HCT116 (cell line): ENCODE measurements at regions not wholly inside any gene's neighbourhood (a gene's known extent, or its start where the extent isn't known, plus 50 kb on each side); places are given as distances from the start of the nearest gene placed in this dataset.

Experiments used
- ATAC-seq: fragments of 200-7000 bp; cut with Tn5 transposase; 2 replicates; pipeline ENCODE4 v1.9.1; 2020; ENCODE audit warnings: mild to moderate bottlenecking, moderate library complexity
- BruUV-seq: library from RNA; stranded (reverse); fragments of 400-500 nt; replicated peaks from 2 replicates; lab custom pipeline; 2021; lab: Mats Ljungman, UMichigan
- CTCF ChIA-PET: fragments of 300-600 bp; sonication (Branson Sonifier 250); formaldehyde crosslinking; loops from one replicate; lab custom pipeline; 2021; ENCODE audit warnings: antibody characterized with exemption; lab: Charles Lee
- POLR2A ChIA-PET: fragments of 300-600, 350-600 bp; sonication (Branson Sonifier 250); formaldehyde crosslinking; loops from one replicate; lab custom pipeline; 2021; ENCODE audit warnings: antibody characterized with exemption; lab: Charles Lee
- RAD21 ChIA-PET, 2 experiments: fragments of 300-600 bp; sonication (Branson Sonifier 250); formaldehyde crosslinking; loops; one replicate each; lab custom pipeline; 2023; ENCODE audit warnings: low total read pairs in 2 of 2; ENCODE audit not compliant: uncharacterized antibody in 2 of 2, unreplicated experiment in 2 of 2, low non-redundant PET in 1 of 2; lab: Charles Lee
- DNase-seq: peaks from one replicate; pipeline ENCODE4 v3.0.0-alpha.2; 2010; ENCODE audit warnings: low read depth, low spot score
- H2AFZ ChIP-seq: fragments of 200-600 bp; shearing (Covaris generic), sonication (generic); 2 replicates; pipeline ENCODE4 v1.6.1; 2017; ENCODE audit warnings: low read depth, mixed run types, mixed read lengths, antibody characterized with exemption, low read length; ENCODE audit not compliant: poor library complexity, severe bottlenecking
- H3K27ac ChIP-seq: 2 replicates; pipeline ENCODE4 v1.5.1; 2012; ENCODE audit warnings: low read depth, low read length
- H3K27me3 ChIP-seq: fragments of 200-600 bp; sonication (generic); 2 replicates; pipeline ENCODE4 v1.6.1; 2016; ENCODE audit warnings: mixed run types, low read length, mixed read lengths; ENCODE audit not compliant: insufficient read depth
- H3K36me3 ChIP-seq, 2 experiments: fragments of 200-500 bp in 1 of 2; fragments of 200-600 bp in 1 of 2; sonication (Bioruptor generic) in 1 of 2; sonication (generic) in 1 of 2; 2 replicates each; pipeline versions ENCODE4 v1.5.1 to v1.6.1; 2014 to 2016; ENCODE audit warnings: low read length in 2 of 2, inconsistent platforms in 1 of 2, mixed read lengths in 1 of 2, mixed run types in 1 of 2; ENCODE audit not compliant: insufficient read depth in 2 of 2, control insufficient read depth in 1 of 2
- H3K4me1 ChIP-seq, 2 experiments: fragments of 200-600 bp in 1 of 2; sonication (generic) in 1 of 2; 2 replicates each; pipeline versions ENCODE4 v1.5.1 to v1.6.1; 2012 to 2017; ENCODE audit warnings: low read length in 2 of 2, inconsistent platforms in 1 of 2, mild to moderate bottlenecking in 1 of 2, mixed read lengths in 1 of 2, mixed run types in 1 of 2, moderate library complexity in 1 of 2; ENCODE audit not compliant: insufficient read depth in 2 of 2, control insufficient read depth in 1 of 2
- H3K4me2 ChIP-seq: fragments of 200-600 bp; sonication (generic); 2 replicates; pipeline ENCODE4 v1.6.1; 2017; ENCODE audit warnings: mixed run types, low read length, mixed read lengths
- H3K4me3 ChIP-seq, 2 experiments: fragments of 200-600 bp in 1 of 2; sonication (generic) in 1 of 2; replicated peaks in 1 of 2; 2 replicates each; pipeline ENCODE4 v1.5.1; 2011 to 2016; ENCODE audit warnings: low read length in 2 of 2, control low read depth in 1 of 2, low read depth in 1 of 2, mild to moderate bottlenecking in 1 of 2, mixed read lengths in 1 of 2, mixed run types in 1 of 2
- H3K79me2 ChIP-seq: fragments of 200-600 bp; sonication (generic); 2 replicates; pipeline ENCODE4 v1.6.1; 2017; ENCODE audit warnings: mild to moderate bottlenecking, mixed run types, low read length, moderate library complexity, mixed read lengths; ENCODE audit not compliant: insufficient read depth
- H3K9ac ChIP-seq: fragments of 200-600 bp; sonication (generic); 2 replicates; pipeline ENCODE4 v1.6.1; 2016; ENCODE audit warnings: low read length, mixed read lengths
- H3K9me2 ChIP-seq: fragments of 200-600 bp; sonication (generic), shearing (Covaris generic); 2 replicates; pipeline ENCODE4 v1.6.1; 2017; ENCODE audit warnings: mixed run types, mild to moderate bottlenecking, moderate library complexity; ENCODE audit not compliant: insufficient read depth
- H3K9me3 ChIP-seq, 2 experiments: fragments of 200-500 bp in 1 of 2; fragments of 200-600 bp in 1 of 2; sonication (Bioruptor generic) in 1 of 2; sonication (generic) in 1 of 2; 2 replicates each; pipeline ENCODE4 v1.6.1; 2014 to 2017; ENCODE audit warnings: low read length in 2 of 2, mixed read lengths in 2 of 2, inconsistent platforms in 1 of 2, low read depth in 1 of 2, mild to moderate bottlenecking in 1 of 2, mixed run types in 1 of 2, moderate library complexity in 1 of 2; ENCODE audit not compliant: control insufficient read depth in 1 of 2, insufficient read depth in 1 of 2
- H4K20me1 ChIP-seq: fragments of 200-600 bp; sonication (generic), shearing (Covaris generic); 2 replicates; pipeline ENCODE4 v1.6.1; 2017; ENCODE audit warnings: mixed run types, mild to moderate bottlenecking, moderate library complexity; ENCODE audit not compliant: insufficient read depth
- ATF3 ChIP-seq: IDR thresholded peaks from 2 replicates; pipeline ENCODE4 v1.6.1; 2012
- CBX3 ChIP-seq: IDR thresholded peaks from 2 replicates; pipeline ENCODE4 v1.6.1; 2012; ENCODE audit warnings: low read depth
- CEBPB ChIP-seq: IDR thresholded peaks from 2 replicates; pipeline ENCODE4 v1.6.1; 2012; ENCODE audit warnings: low read depth
- EGR1 ChIP-seq: IDR thresholded peaks from 2 replicates; pipeline ENCODE4 v1.6.1; 2012; ENCODE audit warnings: low read depth
- ELF1 ChIP-seq: IDR thresholded peaks from 2 replicates; pipeline ENCODE4 v1.6.1; 2012; ENCODE audit warnings: low read depth, borderline replicate concordance
- EZH2 ChIP-seq: fragments of 200-600 bp; sonication (generic); IDR thresholded peaks from 2 replicates; pipeline ENCODE4 v1.6.1; 2017; ENCODE audit warnings: antibody characterized with exemption, mixed run types
- EZH2phosphoT487 ChIP-seq: fragments of 200-600 bp; IDR thresholded peaks from 2 replicates; pipeline ENCODE4 v1.6.1; 2018; ENCODE audit warnings: antibody characterized with exemption, borderline replicate concordance
- FOSL1 ChIP-seq: IDR thresholded peaks from 2 replicates; pipeline ENCODE4 v1.6.1; 2012; ENCODE audit warnings: low read depth
- JUND ChIP-seq: IDR thresholded peaks from 2 replicates; pipeline ENCODE4 v1.6.1; 2012
- MAX ChIP-seq: IDR thresholded peaks from 2 replicates; pipeline ENCODE4 v1.6.1; 2012
- POLR2AphosphoS5 ChIP-seq: IDR thresholded peaks from 2 replicates; pipeline ENCODE4 v1.6.1; 2011; ENCODE audit warnings: mild to moderate bottlenecking, low read depth, low read length, moderate library complexity
- RAD21 ChIP-seq: IDR thresholded peaks from 2 replicates; pipeline ENCODE4 v1.6.1; 2012; ENCODE audit warnings: low read depth, mild to moderate bottlenecking
- SIN3A ChIP-seq: IDR thresholded peaks from 2 replicates; pipeline ENCODE4 v1.6.1; 2012; ENCODE audit warnings: low read depth
- SP1 ChIP-seq: IDR thresholded peaks from 2 replicates; pipeline ENCODE4 v1.6.1; 2012; ENCODE audit warnings: low read depth
- TCF7L2 ChIP-seq: IDR thresholded peaks from 2 replicates; pipeline ENCODE4 v1.7.0; 2011; ENCODE audit warnings: borderline replicate concordance, inconsistent platforms; ENCODE audit not compliant: insufficient read depth, insufficient read length; ENCODE audit errors: extremely low read depth
- YY1 ChIP-seq: IDR thresholded peaks from 2 replicates; pipeline ENCODE4 v1.6.1; 2011; ENCODE audit warnings: low read length, low read depth, moderate library complexity, mild to moderate bottlenecking; ENCODE audit not compliant: insufficient replicate concordance; ENCODE audit errors: extremely low read depth
- intact Hi-C: fragments of 100-400 bp; cut with micrococcal nuclease; formaldehyde crosslinking; loops from 2 replicates; pipeline ENCODE4 v1.10.0; 2022
- TF ChIP-seq, protein P1 (sequence below), 3 experiments: fragments of 200-600 bp in 1 of 3; sonication (generic) in 1 of 3; IDR thresholded peaks in 2 of 3; conservative IDR thresholded peaks in 1 of 3; 2 replicates each; pipeline ENCODE4 v1.5.1; 2012 to 2017; ENCODE audit warnings: low read depth in 2 of 3, low read length in 2 of 3, antibody characterized with exemption in 1 of 3, borderline replicate concordance in 1 of 3, control low read depth in 1 of 3, mild to moderate bottlenecking in 1 of 3, mixed read lengths in 1 of 3, mixed run types in 1 of 3, moderate library complexity in 1 of 3; ENCODE audit not compliant: insufficient read depth in 1 of 3
- TF ChIP-seq, protein P2 (sequence below): IDR thresholded peaks from 2 replicates; pipeline ENCODE4 v1.6.1; 2011; ENCODE audit warnings: mild to moderate bottlenecking, low read length, moderate library complexity; ENCODE audit not compliant: insufficient replicate concordance; ENCODE audit errors: extremely low read depth

- intact Hi-C loops, result no loop called here
- ChIA-PET RAD21 (no interaction called here), CTCF (no interaction called here), POLR2A (no interaction called here)
- no peaks in the 10 kb centered on the region for H3K36me3 ChIP-seq
- H2AFZ ChIP-seq, result no peak overlapping the region
- BruUV-seq, result no TSS peak
- no peaks in the 10 kb centered on the region for H3K9me3 ChIP-seq
- TF ChIP-seq SIN3A, result no peak
- no peak for TF ChIP-seq SP1
- no peak for TF ChIP-seq CBX3
- no peak for TF ChIP-seq ELF1
- TF ChIP-seq EZH2phosphoT487, result no peak
- TF ChIP-seq, protein P1, sequence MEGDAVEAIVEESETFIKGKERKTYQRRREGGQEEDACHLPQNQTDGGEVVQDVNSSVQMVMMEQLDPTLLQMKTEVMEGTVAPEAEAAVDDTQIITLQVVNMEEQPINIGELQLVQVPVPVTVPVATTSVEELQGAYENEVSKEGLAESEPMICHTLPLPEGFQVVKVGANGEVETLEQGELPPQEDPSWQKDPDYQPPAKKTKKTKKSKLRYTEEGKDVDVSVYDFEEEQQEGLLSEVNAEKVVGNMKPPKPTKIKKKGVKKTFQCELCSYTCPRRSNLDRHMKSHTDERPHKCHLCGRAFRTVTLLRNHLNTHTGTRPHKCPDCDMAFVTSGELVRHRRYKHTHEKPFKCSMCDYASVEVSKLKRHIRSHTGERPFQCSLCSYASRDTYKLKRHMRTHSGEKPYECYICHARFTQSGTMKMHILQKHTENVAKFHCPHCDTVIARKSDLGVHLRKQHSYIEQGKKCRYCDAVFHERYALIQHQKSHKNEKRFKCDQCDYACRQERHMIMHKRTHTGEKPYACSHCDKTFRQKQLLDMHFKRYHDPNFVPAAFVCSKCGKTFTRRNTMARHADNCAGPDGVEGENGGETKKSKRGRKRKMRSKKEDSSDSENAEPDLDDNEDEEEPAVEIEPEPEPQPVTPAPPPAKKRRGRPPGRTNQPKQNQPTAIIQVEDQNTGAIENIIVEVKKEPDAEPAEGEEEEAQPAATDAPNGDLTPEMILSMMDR (IDR thresholded peaks at IDR 0.05 in 2 of 3, conservative IDR thresholded peaks at IDR 0.05 in 1 of 3; ENCODE audit: borderline replicate concordance in 1 of 3, insufficient read depth in 1 of 3, low read depth in 2 of 3, low read length in 2 of 3), result no peak
- TF ChIP-seq, protein P2, sequence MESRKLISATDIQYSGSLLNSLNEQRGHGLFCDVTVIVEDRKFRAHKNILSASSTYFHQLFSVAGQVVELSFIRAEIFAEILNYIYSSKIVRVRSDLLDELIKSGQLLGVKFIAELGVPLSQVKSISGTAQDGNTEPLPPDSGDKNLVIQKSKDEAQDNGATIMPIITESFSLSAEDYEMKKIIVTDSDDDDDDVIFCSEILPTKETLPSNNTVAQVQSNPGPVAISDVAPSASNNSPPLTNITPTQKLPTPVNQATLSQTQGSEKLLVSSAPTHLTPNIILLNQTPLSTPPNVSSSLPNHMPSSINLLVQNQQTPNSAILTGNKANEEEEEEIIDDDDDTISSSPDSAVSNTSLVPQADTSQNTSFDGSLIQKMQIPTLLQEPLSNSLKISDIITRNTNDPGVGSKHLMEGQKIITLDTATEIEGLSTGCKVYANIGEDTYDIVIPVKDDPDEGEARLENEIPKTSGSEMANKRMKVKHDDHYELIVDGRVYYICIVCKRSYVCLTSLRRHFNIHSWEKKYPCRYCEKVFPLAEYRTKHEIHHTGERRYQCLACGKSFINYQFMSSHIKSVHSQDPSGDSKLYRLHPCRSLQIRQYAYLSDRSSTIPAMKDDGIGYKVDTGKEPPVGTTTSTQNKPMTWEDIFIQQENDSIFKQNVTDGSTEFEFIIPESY, result no peak
- TF ChIP-seq EZH2, result no peak
- TF ChIP-seq YY1, result no peak
- TF ChIP-seq ATF3, result no peak
- TF ChIP-seq CEBPB, result no peak
- TF ChIP-seq MAX, result no peak
- TF ChIP-seq JUND, result no peak
- TF ChIP-seq RAD21, result no peak
- no peak for TF ChIP-seq EGR1
- TF ChIP-seq POLR2AphosphoS5, result no peak
- TF ChIP-seq FOSL1, result no peak
- no peak for TF ChIP-seq TCF7L2
- ATAC-seq (no peak), DNase-seq (no peak)
- H4K20me1 ChIP-seq, result no peaks in the 10 kb centered on the region
- H3K4me1 ChIP-seq, result peaks cover 13 to 24% of the 10 kb centered on the region in 2 experiments; a peak in 3 of 4 replicates
- H3K9me2 ChIP-seq, result no peaks in the 10 kb centered on the region
- no peak overlapping the region for H3K4me3 ChIP-seq
- H3K27ac ChIP-seq, result no peak overlapping the region
- H3K4me2 ChIP-seq, result no peak overlapping the region
- H3K79me2 ChIP-seq, result no peaks in the 10 kb centered on the region
- no peak overlapping the region for H3K9ac ChIP-seq
- H3K27me3 ChIP-seq, result no peaks in the 10 kb centered on the region
Observed at GRCh38 chr2:176579608-176580007, 310.4 kb downstream of the MTX2 start.
